ENCODE measurements at regions not wholly inside any gene's neighbourhood (a gene's known extent, or its start where the extent isn't known, plus 50 kb on each side); places are given as distances from the start of the nearest gene placed in this dataset.

DNA sequence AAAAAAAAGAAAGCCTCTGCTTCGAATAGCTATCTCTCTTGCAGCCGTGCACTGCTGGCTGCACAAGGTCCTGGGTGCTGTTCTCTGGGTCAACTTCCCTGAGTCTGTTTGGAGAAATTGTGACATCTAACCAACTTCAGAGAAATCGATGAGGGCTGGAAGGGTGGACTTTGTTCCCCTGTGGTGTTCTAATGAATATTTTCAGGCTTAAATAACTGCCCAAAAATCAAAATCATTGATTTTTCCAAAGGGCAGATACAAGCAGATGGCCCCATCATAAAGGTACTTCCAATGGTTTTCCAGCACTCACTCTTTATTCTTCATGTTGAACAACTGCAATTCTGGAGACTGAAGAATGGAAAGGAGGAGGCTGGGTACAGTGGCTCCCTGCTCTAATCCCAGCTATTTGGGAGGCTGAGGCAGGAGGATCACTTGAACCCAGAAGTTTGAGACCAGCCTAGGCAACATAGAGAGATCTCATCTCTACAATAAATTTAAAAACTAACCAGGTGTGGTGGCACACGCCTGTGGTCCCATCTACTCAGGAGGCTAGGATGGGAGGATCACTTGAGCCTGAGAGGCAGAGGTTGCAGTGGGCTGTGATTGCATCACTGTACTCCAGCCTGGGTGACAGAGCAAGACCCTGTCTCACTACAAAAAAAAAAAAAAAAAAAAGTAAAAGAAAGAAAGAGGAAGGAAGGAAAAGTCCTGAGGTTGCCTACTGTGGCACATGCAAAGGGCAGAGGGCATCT lies 59.1 kb downstream of the FOXA2 start:
- POLR2A ChIA-PET (ENCODE audit: unreplicated experiment) = no interaction called here
- Histone ChIP-seq H3K4me2 (ENCODE audit: low read length) (no peak overlapping the region), H3K79me2 (ENCODE audit: low read length) (no peaks in the 10 kb centered on the region), H3K4me1 (ENCODE audit: insufficient read depth, low read length) (peaks cover 17% of the 10 kb centered on the region), H3K9ac (ENCODE audit: low read length) (no peak overlapping the region), H3K9me2 (replicated peaks; ENCODE audit: low read length) (no peaks in the 10 kb centered on the region), H4K20me1 (ENCODE audit: low read length) (no peaks in the 10 kb centered on the region), H3K27ac (ENCODE audit: low read length) (no peak overlapping the region), H3K27me3 (ENCODE audit: low read length) (no peaks in the 10 kb centered on the region), H3F3A (ENCODE audit: low read length, unreplicated experiment) (no peaks in the 10 kb centered on the region), H3K4me3 (ENCODE audit: low read length) (no peak overlapping the region), H3K36me3 (ENCODE audit: low read depth, low read length) (no peaks in the 10 kb centered on the region), H2AFZ (ENCODE audit: low read length) (no peak overlapping the region), H3K9me3 (ENCODE audit: low read length) (no peaks in the 10 kb centered on the region)
- CTCF ChIA-PET = no interaction called here
- DNase-seq (no peak), ATAC-seq (no peak)
- no TSS peak for BruUV-seq (replicated peaks)
- TF ChIP-seq CTCF (conservative IDR thresholded peaks at IDR 0.05; ENCODE audit: low read depth, low read length) (no peak), EZH2 (IDR thresholded peaks at IDR 0.05; ENCODE audit: low read length, unreplicated experiment) (no peak), EZH2phosphoT487 (IDR thresholded peaks at IDR 0.05; ENCODE audit: borderline replicate concordance, low read length) (no peak)
- intact Hi-C loops (cut with micrococcal nuclease) = no loop called here

DNA sequence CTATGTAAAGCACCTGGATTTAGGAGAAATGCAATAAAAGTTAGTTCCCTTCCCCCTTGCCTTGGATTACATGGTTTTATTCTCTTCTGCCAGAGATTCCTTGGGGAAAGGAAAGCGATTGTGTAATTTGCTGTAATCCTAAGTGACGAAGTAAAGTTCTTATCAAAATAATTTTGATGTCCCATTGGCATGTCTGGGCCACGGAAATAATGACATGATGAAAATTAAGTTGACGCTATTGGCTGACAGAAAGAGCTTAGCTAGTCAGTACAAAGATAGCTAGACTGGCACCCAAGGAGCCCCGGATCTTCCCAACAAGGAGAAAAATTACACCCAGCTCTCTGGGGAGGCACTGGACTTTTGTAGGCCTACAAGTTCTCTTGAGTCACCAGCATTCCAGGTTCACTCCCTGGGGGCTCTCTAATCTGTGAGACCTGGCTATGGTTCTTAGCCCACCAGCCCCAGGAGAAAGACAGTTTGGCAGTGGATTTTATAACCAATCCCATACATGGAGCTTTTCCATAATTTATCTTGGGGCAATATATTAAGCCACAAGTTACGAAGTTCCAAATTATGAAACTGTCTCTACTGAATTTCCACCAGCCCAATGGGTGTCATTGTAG lies 59.9 kb downstream of the FOXA2 start:
- Histone ChIP-seq H3K36me3 (ENCODE audit: low read depth, low read length) (no peaks in the 10 kb centered on the region), H3K27me3 (ENCODE audit: low read length) (no peaks in the 10 kb centered on the region), H3K9me3 (ENCODE audit: low read length) (no peaks in the 10 kb centered on the region), H3K79me2 (ENCODE audit: low read length) (no peaks in the 10 kb centered on the region), H3K4me3 (ENCODE audit: low read length) (no peak overlapping the region), H3K9me2 (replicated peaks; ENCODE audit: low read length) (no peaks in the 10 kb centered on the region), H3K4me2 (ENCODE audit: low read length) (peak overlapping the region; percentile 55; the same call in 1 of the 2 replicates), H2AFZ (ENCODE audit: low read length) (0 out of 2 replicates have a peak overlapping the region, but pooled peaks have one; percentile 16), H3K4me1 (ENCODE audit: insufficient read depth, low read length) (peaks cover 17% of the 10 kb centered on the region), H4K20me1 (ENCODE audit: low read length) (no peaks in the 10 kb centered on the region), H3F3A (ENCODE audit: low read length, unreplicated experiment) (no peaks in the 10 kb centered on the region), H3K27ac (ENCODE audit: low read length) (peak overlapping the region; percentile 31), H3K9ac (ENCODE audit: low read length) (no peak overlapping the region)
- intact Hi-C loops (cut with micrococcal nuclease) = no loop called here
- ATAC-seq = no peak
- CTCF ChIA-PET = no interaction called here
- no TSS peak for BruUV-seq (replicated peaks)
- no peak for DNase-seq
- POLR2A ChIA-PET (ENCODE audit: unreplicated experiment) = no interaction called here
- no peak for TF ChIP-seq CTCF (conservative IDR thresholded peaks at IDR 0.05; ENCODE audit: low read depth, low read length)

Measured in PC-3 (cell line).